Gastrocnemius medialis (tissue), 4 donors: ENCODE measurements at regions not wholly inside any gene's neighbourhood (a gene's known extent, or its start where the extent isn't known, plus 50 kb on each side); places are given as distances from the start of the nearest gene placed in this dataset.

Experiments
- ATAC-seq, 2 donors: fragments of 150-250 bp; one replicate each; pipeline ENCODE4 v1.9.1; 2016
- DNase-seq, 2 donors: peaks; one replicate each; pipeline ENCODE4 v3.0.0-alpha.2; 2019
- H3K27ac ChIP-seq, 4 donors: fragments of 200-600 bp; sonication (generic); 1 replicate in 1 of 4; 2 replicates in 3 of 4; pipeline ENCODE4 v1.5.1; 2016 to 2018; ENCODE audit warnings: mild to moderate bottlenecking in 2 of 4, moderate library complexity in 1 of 4
- H3K27me3 ChIP-seq, 3 donors: fragments of 200-600 bp; sonication (generic) in 2 of 3; 1 replicate in 1 of 3; 2 replicates in 2 of 3; pipeline versions ENCODE4 v1.5.1 to v1.6.0; 2016 to 2019; ENCODE audit warnings: mild to moderate bottlenecking in 1 of 3, moderate library complexity in 1 of 3
- H3K36me3 ChIP-seq, 2 donors: fragments of 200-600 bp; sonication (generic) in 1 of 2; one replicate each; pipeline ENCODE4 v1.5.1; 2017 to 2018
- H3K4me1 ChIP-seq, 2 donors: fragments of 200-600 bp; sonication (generic) in 1 of 2; one replicate each; pipeline ENCODE4 v1.5.1; 2016 to 2017; ENCODE audit warnings: mild to moderate bottlenecking in 2 of 2
- H3K4me3 ChIP-seq, 4 donors: fragments of 200-600 bp; sonication (generic) in 3 of 4; 1 replicate in 1 of 4; 2 replicates in 3 of 4; pipeline ENCODE4 v1.5.1; 2016 to 2019; ENCODE audit warnings: mild to moderate bottlenecking in 2 of 4
- H3K9me3 ChIP-seq, 3 donors: fragments of 200-600 bp; sonication (generic) in 2 of 3; 1 replicate in 1 of 3; 2 replicates in 2 of 3; pipeline ENCODE4 v1.5.1; 2016 to 2019
- POLR2A ChIP-seq, 2 donors: fragments of 450-650 bp; IDR thresholded peaks; one replicate each; pipeline ENCODE4 v1.6.1; 2017; ENCODE audit warnings: antibody characterized with exemption in 2 of 2, mild to moderate bottlenecking in 2 of 2, moderate library complexity in 2 of 2
- in situ Hi-C, 4 donors: fragments of 200-750 bp; cut with MboI; loops; one replicate each; pipeline versions ENCODE4 v1.15.0 to v1.8.0; 2017; ENCODE audit warnings: low sequenced_read_pairs in 4 of 4
- intact Hi-C: fragments of 100-400 bp; cut with DNase I; formaldehyde crosslinking; loops from one replicate; pipeline ENCODE4 v1.15.1; 2023; ENCODE audit warnings: low total_unique reads
- TF ChIP-seq, protein P1 (sequence below), 5 experiments: fragments of 450-650 bp in 3 of 5; fragments of 200-600 bp in 2 of 5; sonication (generic) in 2 of 5; IDR thresholded peaks in 4 of 5; conservative IDR thresholded peaks in 1 of 5; 1 replicate in 4 of 5; 2 replicates in 1 of 5; pipeline ENCODE4 v1.5.1; 2016 to 2019; ENCODE audit warnings: antibody characterized with exemption in 5 of 5, mild to moderate bottlenecking in 3 of 5, moderate library complexity in 3 of 5

DNA sequence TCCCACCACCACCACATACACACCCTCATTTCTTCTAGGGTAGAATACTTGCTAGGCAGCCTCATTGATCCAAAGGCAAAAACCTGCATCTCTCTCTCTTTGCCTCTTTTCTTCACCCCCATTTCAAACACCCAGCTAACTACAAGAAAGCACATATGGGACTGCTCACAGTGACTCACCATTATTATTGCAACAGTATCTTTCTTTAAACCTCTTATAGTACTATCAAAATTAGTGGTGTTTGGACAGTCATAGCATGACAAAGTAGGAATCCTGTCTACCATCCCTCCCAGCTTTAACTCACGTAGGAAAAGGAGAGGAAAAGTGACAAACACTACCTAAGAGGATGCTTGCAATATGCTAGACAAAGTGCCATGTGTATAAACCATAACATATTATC, 422.5 kb upstream of the CRIM1 start:
- in situ Hi-C loops, result no loop called here
- Histone ChIP-seq H3K4me3 (no peak overlapping the region), H3K27me3 (peaks cover 0 to 2% (median 0%) of the 10 kb centered on the region in 3 donors), H3K27ac (no peak overlapping the region), H3K9me3 (no peaks in the 10 kb centered on the region), H3K36me3 (no peaks in the 10 kb centered on the region), H3K4me1 (no peaks in the 10 kb centered on the region)
- ATAC-seq, result no peak
- DNase-seq, result no peak
- TF ChIP-seq, protein P1, sequence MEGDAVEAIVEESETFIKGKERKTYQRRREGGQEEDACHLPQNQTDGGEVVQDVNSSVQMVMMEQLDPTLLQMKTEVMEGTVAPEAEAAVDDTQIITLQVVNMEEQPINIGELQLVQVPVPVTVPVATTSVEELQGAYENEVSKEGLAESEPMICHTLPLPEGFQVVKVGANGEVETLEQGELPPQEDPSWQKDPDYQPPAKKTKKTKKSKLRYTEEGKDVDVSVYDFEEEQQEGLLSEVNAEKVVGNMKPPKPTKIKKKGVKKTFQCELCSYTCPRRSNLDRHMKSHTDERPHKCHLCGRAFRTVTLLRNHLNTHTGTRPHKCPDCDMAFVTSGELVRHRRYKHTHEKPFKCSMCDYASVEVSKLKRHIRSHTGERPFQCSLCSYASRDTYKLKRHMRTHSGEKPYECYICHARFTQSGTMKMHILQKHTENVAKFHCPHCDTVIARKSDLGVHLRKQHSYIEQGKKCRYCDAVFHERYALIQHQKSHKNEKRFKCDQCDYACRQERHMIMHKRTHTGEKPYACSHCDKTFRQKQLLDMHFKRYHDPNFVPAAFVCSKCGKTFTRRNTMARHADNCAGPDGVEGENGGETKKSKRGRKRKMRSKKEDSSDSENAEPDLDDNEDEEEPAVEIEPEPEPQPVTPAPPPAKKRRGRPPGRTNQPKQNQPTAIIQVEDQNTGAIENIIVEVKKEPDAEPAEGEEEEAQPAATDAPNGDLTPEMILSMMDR (IDR thresholded peaks at IDR 0.05 in 4 of 5, conservative IDR thresholded peaks at IDR 0.05 in 1 of 5), result no peak
- TF ChIP-seq POLR2A (IDR thresholded peaks at IDR 0.05), result no peak
- intact Hi-C loops, result no loop called here

DNA sequence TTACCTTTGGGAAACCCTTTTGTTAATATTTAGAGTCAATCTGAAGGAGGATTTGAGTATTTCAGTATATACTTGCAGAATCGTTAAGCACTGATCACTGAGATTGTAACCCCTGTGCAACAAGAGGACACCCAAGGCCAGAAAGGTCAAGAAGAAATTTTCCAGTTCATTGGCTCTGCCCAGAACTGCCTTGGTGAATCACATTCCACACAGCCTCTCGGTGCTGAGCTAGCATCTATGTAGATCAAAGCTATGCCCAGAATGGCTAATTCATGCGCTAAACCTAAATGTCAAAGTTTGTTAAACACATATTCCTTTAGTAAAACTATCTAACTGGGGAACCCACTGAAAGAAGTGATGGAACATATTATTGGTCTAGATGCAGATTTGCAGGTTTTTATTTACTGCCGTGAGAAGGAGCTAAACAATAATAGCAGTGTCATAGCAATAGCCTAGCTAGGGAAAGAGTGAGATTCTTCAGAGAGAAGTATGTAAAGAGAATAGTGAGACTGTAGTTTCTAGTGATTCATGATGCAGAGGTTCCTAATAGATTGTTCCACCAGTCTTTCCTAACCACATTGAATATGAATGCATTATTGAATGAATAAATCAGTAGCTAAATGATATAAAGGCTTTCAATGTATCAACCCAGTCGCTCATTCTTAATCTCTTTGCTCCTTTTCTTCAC, 423.2 kb upstream of the CRIM1 start:
- no peaks in the 10 kb centered on the region for H3K4me1 ChIP-seq
- no peak overlapping the region for H3K4me3 ChIP-seq
- DNase-seq (no peak), ATAC-seq (no peak)
- intact Hi-C loops, result no loop called here
- no peaks in the 10 kb centered on the region for H3K36me3 ChIP-seq
- in situ Hi-C loops, result no loop called here
- peaks cover 0 to 2% (median 0%) of the 10 kb centered on the region in 3 donors for H3K27me3 ChIP-seq
- no peaks in the 10 kb centered on the region for H3K9me3 ChIP-seq
- no peak overlapping the region for H3K27ac ChIP-seq
- TF ChIP-seq, protein P1 (IDR thresholded peaks at IDR 0.05 in 4 of 5, conservative IDR thresholded peaks at IDR 0.05 in 1 of 5), result no peak
- no peak for TF ChIP-seq POLR2A (IDR thresholded peaks at IDR 0.05)

DNA sequence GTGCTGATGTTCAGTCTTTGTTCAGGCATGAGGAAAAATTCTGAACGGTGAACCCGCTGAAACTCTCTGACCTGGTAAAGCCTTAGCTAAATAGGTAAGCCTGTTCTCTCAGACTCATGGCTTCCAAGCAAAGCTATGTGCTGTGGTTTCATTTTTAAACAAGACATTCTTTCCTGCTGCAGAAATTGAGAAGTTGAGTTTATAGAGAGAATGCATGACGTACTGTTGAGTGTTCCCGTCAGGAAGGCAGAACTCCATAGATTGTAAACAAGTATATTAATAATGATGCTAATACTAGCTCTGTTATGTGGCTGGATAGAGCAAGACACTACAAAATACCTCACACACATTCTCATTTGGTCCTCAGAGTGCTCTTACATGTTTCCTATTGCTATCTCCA, 424.0 kb upstream of the CRIM1 start:
- no peak overlapping the region for H3K27ac ChIP-seq
- H3K9me3 ChIP-seq, result no peaks in the 10 kb centered on the region
- peaks cover 0 to 2% (median 0%) of the 10 kb centered on the region in 3 donors for H3K27me3 ChIP-seq
- H3K4me3 ChIP-seq, result no peak overlapping the region
- intact Hi-C loops, result no loop called here
- H3K36me3 ChIP-seq, result no peaks in the 10 kb centered on the region
- ATAC-seq (no peak), DNase-seq (no peak)
- no peaks in the 10 kb centered on the region for H3K4me1 ChIP-seq
- TF ChIP-seq, protein P1 (IDR thresholded peaks at IDR 0.05 in 4 of 5, conservative IDR thresholded peaks at IDR 0.05 in 1 of 5), result no peak
- TF ChIP-seq POLR2A (IDR thresholded peaks at IDR 0.05), result no peak
- in situ Hi-C loops, result no loop called here

DNA sequence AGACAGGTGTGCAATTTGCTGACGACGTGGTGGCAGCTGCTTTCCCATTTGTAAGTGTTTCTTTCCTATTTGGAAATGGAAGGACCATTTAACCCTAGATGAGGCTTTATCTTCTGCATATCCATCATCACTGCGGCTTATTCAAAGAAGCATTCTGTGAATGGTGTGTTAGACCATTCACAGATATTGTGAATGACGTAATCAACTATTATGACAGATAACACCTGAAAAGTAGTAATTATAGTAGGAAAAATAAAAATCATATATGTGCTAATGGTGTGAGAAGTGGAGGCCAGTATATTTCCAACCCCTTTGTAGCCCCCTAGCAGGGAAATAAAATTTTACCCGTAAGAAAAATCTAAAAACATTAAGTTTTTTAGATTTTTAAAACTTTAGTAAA, 424.5 kb upstream of the CRIM1 start:
- intact Hi-C loops (no loop called here), in situ Hi-C loops (no loop called here)
- ATAC-seq, result no peak

More for the DNA sequence above, 424.5 kb upstream of the CRIM1 start:
- H3K4me1 ChIP-seq, result no peaks in the 10 kb centered on the region
- H3K27ac ChIP-seq, result no peak overlapping the region
- H3K9me3 ChIP-seq, result no peaks in the 10 kb centered on the region
- no peak for TF ChIP-seq POLR2A (IDR thresholded peaks at IDR 0.05)
- TF ChIP-seq, protein P1 (IDR thresholded peaks at IDR 0.05 in 4 of 5, conservative IDR thresholded peaks at IDR 0.05 in 1 of 5), result no peak
- H3K4me3 ChIP-seq, result no peak overlapping the region
- H3K36me3 ChIP-seq, result no peaks in the 10 kb centered on the region
- no peak for DNase-seq
- H3K27me3 ChIP-seq, result peaks cover 0 to 2% (median 0%) of the 10 kb centered on the region in 3 donors
